ENCODE measurements at regions not wholly inside any gene's neighbourhood (a gene's known extent, or its start where the extent isn't known, plus 50 kb on each side); places are given as distances from the start of the nearest gene placed in this dataset.

DNA sequence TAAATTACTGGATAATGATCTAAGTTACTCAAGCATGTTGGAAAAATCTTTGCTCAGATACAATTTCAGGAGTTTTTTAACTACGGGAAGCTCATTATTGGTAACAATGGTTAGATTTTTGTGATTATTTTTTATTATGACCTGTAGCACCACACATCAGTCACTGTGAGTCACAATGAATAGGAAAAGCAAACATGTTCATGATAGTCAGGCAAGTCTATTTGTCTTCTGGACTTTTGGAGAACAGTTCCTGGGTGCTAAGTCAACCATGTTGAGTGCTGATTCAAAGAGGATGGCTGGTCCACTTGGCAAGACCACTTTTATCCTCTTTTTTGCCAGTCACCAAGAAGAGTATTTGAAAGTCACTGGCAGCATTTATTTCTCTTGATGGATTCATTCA lies 403.2 kb downstream of the KIF4B start:
- Histone ChIP-seq H3K9ac (ENCODE audit: low read depth, low read length) (no peak overlapping the region), H3K36me3 (ENCODE audit: insufficient read depth, low read length) (no peaks in the 10 kb centered on the region), H2AFZ (ENCODE audit: low read depth, low read length) (no peak overlapping the region), H3K4me1 (ENCODE audit: insufficient read depth, low read length) (no peaks in the 10 kb centered on the region), H3K4me3 (ENCODE audit: low read depth in 1 of 2, low read length in 2 of 2) (no peak overlapping the region), H3K79me2 (ENCODE audit: insufficient read depth, low read length) (no peaks in the 10 kb centered on the region), H3K9me3 (ENCODE audit: insufficient read depth, low read length, severe bottlenecking) (no peaks in the 10 kb centered on the region), H3K27ac (ENCODE audit: low read length) (no peak overlapping the region), H4K20me1 (ENCODE audit: insufficient read depth, low read length) (no peaks in the 10 kb centered on the region), H3K4me2 (ENCODE audit: insufficient read depth, low read length) (no peak overlapping the region), H3K27me3 (ENCODE audit: insufficient read depth, low read length, poor library complexity) (no peaks in the 10 kb centered on the region)
- TF ChIP-seq, protein P1, sequence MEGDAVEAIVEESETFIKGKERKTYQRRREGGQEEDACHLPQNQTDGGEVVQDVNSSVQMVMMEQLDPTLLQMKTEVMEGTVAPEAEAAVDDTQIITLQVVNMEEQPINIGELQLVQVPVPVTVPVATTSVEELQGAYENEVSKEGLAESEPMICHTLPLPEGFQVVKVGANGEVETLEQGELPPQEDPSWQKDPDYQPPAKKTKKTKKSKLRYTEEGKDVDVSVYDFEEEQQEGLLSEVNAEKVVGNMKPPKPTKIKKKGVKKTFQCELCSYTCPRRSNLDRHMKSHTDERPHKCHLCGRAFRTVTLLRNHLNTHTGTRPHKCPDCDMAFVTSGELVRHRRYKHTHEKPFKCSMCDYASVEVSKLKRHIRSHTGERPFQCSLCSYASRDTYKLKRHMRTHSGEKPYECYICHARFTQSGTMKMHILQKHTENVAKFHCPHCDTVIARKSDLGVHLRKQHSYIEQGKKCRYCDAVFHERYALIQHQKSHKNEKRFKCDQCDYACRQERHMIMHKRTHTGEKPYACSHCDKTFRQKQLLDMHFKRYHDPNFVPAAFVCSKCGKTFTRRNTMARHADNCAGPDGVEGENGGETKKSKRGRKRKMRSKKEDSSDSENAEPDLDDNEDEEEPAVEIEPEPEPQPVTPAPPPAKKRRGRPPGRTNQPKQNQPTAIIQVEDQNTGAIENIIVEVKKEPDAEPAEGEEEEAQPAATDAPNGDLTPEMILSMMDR (IDR thresholded peaks at IDR 0.05; ENCODE audit: borderline replicate concordance, extremely low read depth, low read length, poor library complexity, severe bottlenecking) = no peak
- TF ChIP-seq EZH2 (IDR thresholded peaks at IDR 0.05; ENCODE audit: borderline replicate concordance, low read depth, low read length, severe bottlenecking) = no peak
- DNase-seq (no peak), ATAC-seq (ENCODE audit: insufficient read depth, low read depth) (no peak)

DNA sequence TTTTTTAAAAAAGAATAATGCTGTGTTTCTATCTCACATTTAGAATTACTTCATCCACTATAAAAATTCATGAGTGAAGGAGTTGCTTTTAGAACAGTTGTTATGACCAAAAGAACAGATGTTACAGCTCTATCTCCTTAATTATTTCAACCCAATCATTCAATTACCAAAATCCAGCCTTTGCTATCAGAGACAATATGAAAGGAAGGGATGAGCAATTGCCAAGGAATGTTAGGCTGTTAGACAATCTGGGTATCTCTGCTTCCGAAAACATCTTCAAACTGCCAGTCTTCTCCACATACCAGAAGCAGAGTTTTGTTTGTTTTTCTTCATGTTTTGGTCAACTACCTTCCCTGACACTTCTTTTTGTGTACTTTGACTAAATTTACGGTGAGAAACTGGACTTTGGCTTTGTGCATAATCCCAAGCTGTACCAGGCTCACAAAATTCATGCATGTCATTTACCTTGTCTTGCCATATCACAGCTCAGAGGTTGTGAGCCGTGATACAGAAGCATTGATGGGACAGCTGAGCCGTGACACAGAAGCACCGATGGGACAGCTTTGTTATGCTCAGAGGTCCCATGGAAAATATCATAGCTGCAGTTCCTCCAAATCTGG lies 405.5 kb downstream of the KIF4B start:
- Histone ChIP-seq H3K4me1 (ENCODE audit: insufficient read depth, low read length) (no peaks in the 10 kb centered on the region), H3K4me2 (ENCODE audit: insufficient read depth, low read length) (no peak overlapping the region), H4K20me1 (ENCODE audit: insufficient read depth, low read length) (no peaks in the 10 kb centered on the region), H3K79me2 (ENCODE audit: insufficient read depth, low read length) (no peaks in the 10 kb centered on the region), H2AFZ (ENCODE audit: low read depth, low read length) (no peak overlapping the region), H3K27me3 (ENCODE audit: insufficient read depth, low read length, poor library complexity) (no peaks in the 10 kb centered on the region), H3K36me3 (ENCODE audit: insufficient read depth, low read length) (no peaks in the 10 kb centered on the region), H3K9me3 (ENCODE audit: insufficient read depth, low read length, severe bottlenecking) (no peaks in the 10 kb centered on the region), H3K9ac (ENCODE audit: low read depth, low read length) (no peak overlapping the region), H3K4me3 (ENCODE audit: low read depth in 1 of 2, low read length in 2 of 2) (no peak overlapping the region), H3K27ac (ENCODE audit: low read length) (no peak overlapping the region)
- DNase-seq = no peak
- no peak for TF ChIP-seq EZH2 (IDR thresholded peaks at IDR 0.05; ENCODE audit: borderline replicate concordance, low read depth, low read length, severe bottlenecking)
- TF ChIP-seq, protein P1 (IDR thresholded peaks at IDR 0.05; ENCODE audit: borderline replicate concordance, extremely low read depth, low read length, poor library complexity, severe bottlenecking) = no peak
- no peak for ATAC-seq (ENCODE audit: insufficient read depth, low read depth)

DNA sequence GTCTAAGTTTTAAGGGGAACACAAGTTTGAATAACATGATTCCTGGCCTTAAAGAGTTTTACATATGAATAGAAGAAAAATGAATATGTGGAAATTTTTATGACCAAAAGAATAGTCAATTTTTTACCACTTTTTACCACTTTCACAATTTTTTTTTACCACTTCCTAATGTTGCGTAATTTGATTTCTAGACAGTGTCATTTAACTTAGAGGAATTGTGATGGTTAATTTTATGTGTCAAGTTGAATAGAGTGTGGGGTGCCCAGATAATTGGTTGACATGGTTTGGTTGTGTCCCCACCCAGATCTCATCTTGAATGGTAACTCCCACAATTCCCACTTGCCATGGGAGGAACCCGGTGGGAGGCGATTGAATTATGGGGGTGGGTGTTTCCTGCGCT lies 416.6 kb downstream of the KIF4B start:
- Histone ChIP-seq H4K20me1 (ENCODE audit: insufficient read depth, low read length) (no peaks in the 10 kb centered on the region), H3K4me2 (ENCODE audit: insufficient read depth, low read length) (no peak overlapping the region), H3K4me1 (ENCODE audit: insufficient read depth, low read length) (no peaks in the 10 kb centered on the region), H2AFZ (ENCODE audit: low read depth, low read length) (no peak overlapping the region), H3K9me3 (ENCODE audit: insufficient read depth, low read length, severe bottlenecking) (no peaks in the 10 kb centered on the region), H3K9ac (ENCODE audit: low read depth, low read length) (no peak overlapping the region), H3K27ac (ENCODE audit: low read length) (no peak overlapping the region), H3K27me3 (ENCODE audit: insufficient read depth, low read length, poor library complexity) (no peaks in the 10 kb centered on the region), H3K79me2 (ENCODE audit: insufficient read depth, low read length) (no peaks in the 10 kb centered on the region), H3K4me3 (ENCODE audit: low read depth in 1 of 2, low read length in 2 of 2) (no peak overlapping the region), H3K36me3 (ENCODE audit: insufficient read depth, low read length) (no peaks in the 10 kb centered on the region)
- DNase-seq = no peak
- TF ChIP-seq EZH2 (IDR thresholded peaks at IDR 0.05; ENCODE audit: borderline replicate concordance, low read depth, low read length, severe bottlenecking) = no peak
- TF ChIP-seq, protein P1 (IDR thresholded peaks at IDR 0.05; ENCODE audit: borderline replicate concordance, extremely low read depth, low read length, poor library complexity, severe bottlenecking) = no peak
- ATAC-seq (ENCODE audit: insufficient read depth, low read depth) = no peak

All from DND-41 (cell line).